K562 (cell line): ENCODE measurements at regions not wholly inside any gene's neighbourhood (a gene's known extent, or its start where the extent isn't known, plus 50 kb on each side); places are given as distances from the start of the nearest gene placed in this dataset.

Source experiments
- CBX3 ChIP-seq, 2 experiments: IDR thresholded peaks; 1 replicate in 1 of 2; 2 replicates in 1 of 2; pipeline ENCODE4 v1.6.1; 2012; ENCODE audit warnings: inconsistent platforms in 2 of 2, low read length in 2 of 2, borderline replicate concordance in 1 of 2, control low read depth in 1 of 2
- CEBPB ChIP-seq: fragments of 450-650 bp; IDR thresholded peaks from 2 replicates; pipeline ENCODE4 v1.6.1; 2016; ENCODE audit warnings: missing genetic modification characterization, missing compliant biosample characterization
- DPF2 ChIP-seq: fragments of 450-650 bp; IDR thresholded peaks from 2 replicates; pipeline ENCODE4 v1.6.1; 2016
- ESRRA ChIP-seq: fragments of 450-650 bp; IDR thresholded peaks from 2 replicates; pipeline ENCODE4 v1.6.1; 2014; ENCODE audit warnings: low read depth, mild to moderate bottlenecking, moderate library complexity, borderline replicate concordance
- HNRNPUL1 ChIP-seq: fragments of 200-400 bp; formaldehyde crosslinking; IDR thresholded peaks from 2 replicates; pipeline ENCODE4 v1.6.1; 2017; ENCODE audit warnings: low read length
- KAT7 ChIP-seq: sonication (generic); formaldehyde crosslinking; IDR thresholded peaks from 2 replicates; pipeline ENCODE4 v1.8.0; 2022; ENCODE audit warnings: missing genetic modification reagents, mild to moderate bottlenecking, borderline replicate concordance
- MBD2 ChIP-seq: sonication (generic); IDR thresholded peaks from 2 replicates; pipeline ENCODE4 v1.6.1; 2016; ENCODE audit warnings: low read depth, borderline replicate concordance
- NUFIP1 ChIP-seq: fragments of 450-650 bp; IDR thresholded peaks from 2 replicates; pipeline ENCODE4 v1.6.1; 2018; ENCODE audit not compliant: partially characterized antibody
- PHB2 ChIP-seq: fragments of 450-650 bp; IDR thresholded peaks from 2 replicates; pipeline ENCODE4 v1.6.1; 2017; ENCODE audit warnings: low read depth
- RAD21 ChIP-seq, 2 experiments: fragments of 250-450 bp in 1 of 2; fragments of 450-650 bp in 1 of 2; sonication (Bioruptor Pico) in 1 of 2; formaldehyde crosslinking in 1 of 2; IDR thresholded peaks in 1 of 2; conservative IDR thresholded peaks in 1 of 2; 2 replicates each; pipeline versions ENCODE4 v1.4.0 to v1.8.0; 2020 to 2022; ENCODE audit warnings: mild to moderate bottlenecking in 2 of 2, moderate library complexity in 1 of 2
- RBM25 ChIP-seq: fragments of 200-400 bp; formaldehyde crosslinking; IDR thresholded peaks from 2 replicates; pipeline ENCODE4 v1.6.1; 2018; ENCODE audit warnings: low read length, low read depth, moderate library complexity; ENCODE audit not compliant: severe bottlenecking
- RCOR1 ChIP-seq, 2 experiments: IDR thresholded peaks; 2 replicates each; pipeline ENCODE4 v1.6.1; 2012; ENCODE audit warnings: low read depth in 2 of 2, low read length in 2 of 2, borderline replicate concordance in 1 of 2, improper control_type of control experiment in 1 of 2
- RHOXF2B ChIP-seq: fragments of 250-450 bp; sonication (Bioruptor Pico); conservative IDR thresholded peaks from 2 replicates; pipeline ENCODE4 v1.5.1; 2021
- SMARCA5 ChIP-seq: fragments of 450-650 bp; IDR thresholded peaks from 2 replicates; pipeline ENCODE4 v1.6.1; 2016
- TCF15 ChIP-seq: fragments of 250-450 bp; sonication (Bioruptor Pico); IDR thresholded peaks from 2 replicates; pipeline ENCODE4 v1.8.0; 2022; ENCODE audit warnings: moderate library complexity, mild to moderate bottlenecking, inconsistent platforms
- ZFP36 ChIP-seq: fragments of 150-350 bp; IDR thresholded peaks from 2 replicates; pipeline ENCODE4 v1.6.1; 2018; ENCODE audit warnings: low read length, low read depth; ENCODE audit not compliant: partially characterized antibody
- ZKSCAN8 ChIP-seq: fragments of 200-800 bp; sonication (Bioruptor generic); IDR thresholded peaks from 2 replicates; pipeline ENCODE4 v1.6.1; 2016; ENCODE audit warnings: missing genetic modification characterization, missing compliant biosample characterization
- TF ChIP-seq, protein P1 (sequence below): fragments of 450-650 bp; IDR thresholded peaks from one replicate; pipeline ENCODE4 v1.6.1; 2018; ENCODE audit warnings: mild to moderate bottlenecking, moderate library complexity; ENCODE audit not compliant: partially characterized antibody

- TF ChIP-seq RBM25 (peak; percentile 53), RHOXF2B (CRISPR knock-in tag) (no peak), RAD21 (CRISPR knock-in tag; conservative IDR thresholded peaks at IDR 0.05 in 1 of 2, IDR thresholded peaks at IDR 0.05 in 1 of 2) (no peak), CEBPB (tag) (no peak), CBX3 (IDR thresholded peaks at IDR 0.05; ENCODE audit: borderline replicate concordance in 1 of 2, low read length in 2 of 2) (0 out of 3 replicates have a peak, but pooled peaks of 1 of the 2 experiments have one; percentile 10), HNRNPUL1 (no peak), TCF15 (CRISPR knock-in tag) (no peak), ESRRA (peak; percentile 33; the same call in 1 of the 2 replicates), PHB2 (no peak), ZKSCAN8 (CRISPR knock-in tag) (no peak), SMARCA5 (peak; percentile 30; the same call in 1 of the 2 replicates), KAT7 (CRISPR knock-in tag) (no peak), DPF2 (no peak), NUFIP1 (no peak), ZFP36 (peak; percentile 38), MBD2 (no peak), RCOR1 (IDR thresholded peaks at IDR 0.05; ENCODE audit: borderline replicate concordance in 1 of 2, low read depth in 2 of 2, low read length in 2 of 2) (0 out of 4 replicates have a peak, but pooled peaks of 1 of the 2 experiments have one; percentile 27)
- TF ChIP-seq, protein P1, sequence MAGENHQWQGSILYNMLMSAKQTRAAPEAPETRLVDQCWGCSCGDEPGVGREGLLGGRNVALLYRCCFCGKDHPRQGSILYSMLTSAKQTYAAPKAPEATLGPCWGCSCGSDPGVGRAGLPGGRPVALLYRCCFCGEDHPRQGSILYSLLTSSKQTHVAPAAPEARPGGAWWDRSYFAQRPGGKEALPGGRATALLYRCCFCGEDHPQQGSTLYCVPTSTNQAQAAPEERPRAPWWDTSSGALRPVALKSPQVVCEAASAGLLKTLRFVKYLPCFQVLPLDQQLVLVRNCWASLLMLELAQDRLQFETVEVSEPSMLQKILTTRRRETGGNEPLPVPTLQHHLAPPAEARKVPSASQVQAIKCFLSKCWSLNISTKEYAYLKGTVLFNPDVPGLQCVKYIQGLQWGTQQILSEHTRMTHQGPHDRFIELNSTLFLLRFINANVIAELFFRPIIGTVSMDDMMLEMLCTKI: no peak
- TF ChIP-seq, all 486 proteins: peak for 9
These were observed 219.9 kb upstream of the CIBAR2 start (continued) for GRCh38 chr16:85332175-85332574.
